HK-2 (cell line): ENCODE measurements at regions not wholly inside any gene's neighbourhood (a gene's known extent, or its start where the extent isn't known, plus 50 kb on each side); places are given as distances from the start of the nearest gene placed in this dataset.
"Not testable (repeated sequence)": the region's sequence is repeated elsewhere in the genome, so short reads cannot be mapped to it uniquely, and the experiment has no call there.

Experiments
- DNase-seq: peaks from one replicate; pipeline ENCODE4 v3.0.0-alpha.2; 2018; ENCODE audit not compliant: unreplicated experiment

- DNase-seq: not testable (repeated sequence)
Observed at GRCh38 chr12:14032191-14032590, 50.8 kb upstream of the GRIN2B start.

GRCh38 chr12:14043776-14044175 lies 62.4 kb upstream of the GRIN2B start:
- no peak for DNase-seq

DNA sequence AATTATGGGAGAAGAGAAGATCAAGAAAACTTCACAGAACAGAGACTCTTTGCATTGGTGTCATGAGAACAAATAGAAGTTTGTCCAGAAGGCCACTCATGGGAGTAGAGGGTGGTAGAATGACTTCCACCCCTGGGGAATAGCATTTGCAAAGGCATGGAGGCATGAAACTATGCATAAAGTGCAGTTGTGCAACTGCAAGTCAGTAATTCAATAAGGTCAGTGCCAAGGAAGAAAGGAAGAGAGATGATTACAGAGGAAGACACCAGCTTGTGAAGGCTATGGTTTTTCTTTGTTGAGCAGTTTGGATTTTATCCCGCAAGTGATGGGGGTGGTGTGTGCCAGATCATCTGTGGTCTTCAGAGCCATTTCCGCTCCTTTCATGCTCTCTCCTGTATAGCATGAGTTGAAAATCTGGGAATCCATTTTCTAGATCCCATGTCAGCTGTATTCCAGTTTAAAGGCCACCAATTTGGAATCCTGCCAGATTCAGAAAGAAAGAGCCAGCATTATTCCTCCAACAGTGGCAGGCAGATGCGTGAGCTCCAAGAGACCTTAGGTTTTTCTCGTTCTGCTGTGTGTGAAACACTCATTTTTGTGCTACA lies 67.6 kb upstream of the GRIN2B start:
- no peak for DNase-seq

DNA sequence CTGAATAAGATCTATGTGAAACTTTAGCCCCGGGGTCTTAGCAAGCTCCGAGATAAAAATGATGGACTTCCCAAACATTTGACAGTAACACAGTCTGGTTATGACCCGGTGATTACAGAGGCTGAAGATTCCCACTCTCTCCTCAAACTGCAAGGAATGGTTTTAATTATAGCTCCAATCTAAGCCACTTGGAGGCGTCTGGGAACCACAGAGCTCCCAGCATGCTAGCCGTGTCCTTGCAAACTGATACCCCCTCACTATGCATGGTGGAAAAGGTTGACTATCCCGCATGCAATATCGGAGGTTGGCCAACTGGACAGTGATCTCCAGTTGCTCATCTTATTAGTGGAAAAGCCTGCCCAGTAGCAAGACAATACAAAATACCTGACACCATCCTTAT lies 76.5 kb upstream of the GRIN2B start:
- DNase-seq: no peak

DNA sequence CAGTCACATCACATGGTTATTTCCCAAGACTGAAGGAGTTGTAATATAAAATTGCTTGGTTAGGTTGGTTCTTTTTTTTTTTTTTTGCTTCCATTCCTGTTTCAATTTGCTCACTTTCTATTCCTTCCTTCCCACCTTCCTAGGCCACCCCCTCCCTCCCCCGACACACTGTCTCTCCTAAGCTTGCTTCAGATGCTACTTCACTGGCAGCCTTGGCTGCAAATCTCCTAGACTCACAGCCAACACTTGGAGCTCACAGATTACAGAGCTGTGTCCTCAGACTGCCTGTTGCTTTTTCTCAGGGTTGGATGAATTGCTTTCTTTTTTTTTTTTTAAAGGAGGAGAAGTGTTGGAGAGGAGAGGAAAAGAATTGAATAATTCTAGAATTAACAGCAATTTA lies 77.3 kb upstream of the GRIN2B start:
- no peak for DNase-seq

DNA sequence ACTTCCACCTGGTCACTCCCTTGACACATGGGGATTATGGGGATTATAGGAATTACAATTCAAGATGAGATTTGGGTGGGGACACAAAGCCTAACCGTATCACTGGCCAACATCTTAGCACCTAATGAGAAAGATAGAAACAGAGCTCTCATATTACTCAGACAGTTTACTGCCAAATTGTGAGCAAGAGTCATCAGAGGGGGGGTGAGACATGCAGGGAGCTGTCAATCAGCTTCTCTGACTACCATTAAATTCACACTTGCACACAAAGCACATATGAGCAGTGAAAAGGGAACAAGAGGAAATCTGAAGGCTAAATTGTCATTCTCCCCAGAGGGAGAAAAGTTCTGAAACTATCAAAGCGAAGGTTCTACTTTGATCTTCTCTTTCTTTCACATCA lies 78.1 kb upstream of the GRIN2B start:
- no peak for DNase-seq

DNA sequence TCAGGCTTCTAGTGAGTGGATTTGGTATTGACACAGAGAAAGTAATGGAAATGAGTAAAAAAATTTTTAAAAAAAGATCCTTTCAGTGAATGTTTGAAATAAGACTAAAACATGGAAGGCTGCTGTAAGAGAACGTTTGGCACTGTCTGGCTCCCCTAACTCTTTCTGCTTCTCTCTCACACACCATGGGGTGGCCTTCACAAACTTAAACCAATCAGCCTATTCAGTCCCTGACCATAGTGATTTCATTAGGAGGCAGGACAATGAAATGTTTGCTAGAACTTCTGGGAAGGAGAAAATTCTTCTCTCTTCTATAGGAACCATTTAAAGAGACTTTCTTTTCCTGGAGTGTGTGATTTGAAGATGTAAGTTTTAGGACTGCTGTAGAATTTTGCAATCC lies 84.2 kb upstream of the GRIN2B start:
- no peak for DNase-seq

DNA sequence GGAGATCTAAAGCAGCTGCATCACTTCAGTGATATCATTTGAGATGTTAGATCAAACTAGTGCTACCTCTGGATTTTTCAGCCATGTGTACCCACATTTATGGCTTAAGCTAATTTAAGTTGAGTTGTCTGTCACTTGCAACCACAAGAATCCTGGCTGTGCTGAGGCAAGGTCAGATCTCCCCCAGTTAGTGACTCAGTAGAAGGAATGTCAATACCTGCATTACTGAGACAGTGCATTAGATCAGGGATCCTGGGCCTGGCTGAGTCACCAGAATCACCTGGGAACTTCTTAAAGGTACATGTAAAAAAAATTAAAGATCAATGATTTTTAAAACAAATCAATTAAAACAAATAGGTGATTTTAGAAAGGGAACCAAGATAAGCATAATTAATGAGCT lies 84.6 kb upstream of the GRIN2B start:
- DNase-seq: no peak

GRCh38 chr12:14068961-14069360 lies 87.6 kb upstream of the GRIN2B start:
- no peak for DNase-seq

- no peak for DNase-seq
Observed at GRCh38 chr12:14071833-14072232, 90.4 kb upstream of the GRIN2B start.

DNA sequence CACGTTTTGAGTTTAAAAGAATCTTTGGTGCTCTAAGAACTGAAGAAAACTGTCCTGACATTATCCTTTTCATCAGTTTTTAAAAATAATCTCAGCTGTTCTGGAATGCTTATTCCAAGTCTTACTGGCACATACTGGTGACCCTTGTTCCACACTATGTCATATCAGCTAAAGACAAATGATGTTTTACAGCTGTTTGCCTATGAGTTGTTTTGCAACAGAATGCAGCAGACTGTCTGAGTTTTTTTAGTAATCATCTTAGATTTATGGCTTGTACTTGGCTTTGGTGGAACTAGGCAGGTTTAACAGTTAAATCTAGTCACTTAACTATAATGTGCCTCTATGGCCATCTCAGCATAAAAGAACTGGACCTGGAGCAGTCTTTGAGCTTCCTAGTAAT lies 91.6 kb upstream of the GRIN2B start:
- DNase-seq: no peak

DNA sequence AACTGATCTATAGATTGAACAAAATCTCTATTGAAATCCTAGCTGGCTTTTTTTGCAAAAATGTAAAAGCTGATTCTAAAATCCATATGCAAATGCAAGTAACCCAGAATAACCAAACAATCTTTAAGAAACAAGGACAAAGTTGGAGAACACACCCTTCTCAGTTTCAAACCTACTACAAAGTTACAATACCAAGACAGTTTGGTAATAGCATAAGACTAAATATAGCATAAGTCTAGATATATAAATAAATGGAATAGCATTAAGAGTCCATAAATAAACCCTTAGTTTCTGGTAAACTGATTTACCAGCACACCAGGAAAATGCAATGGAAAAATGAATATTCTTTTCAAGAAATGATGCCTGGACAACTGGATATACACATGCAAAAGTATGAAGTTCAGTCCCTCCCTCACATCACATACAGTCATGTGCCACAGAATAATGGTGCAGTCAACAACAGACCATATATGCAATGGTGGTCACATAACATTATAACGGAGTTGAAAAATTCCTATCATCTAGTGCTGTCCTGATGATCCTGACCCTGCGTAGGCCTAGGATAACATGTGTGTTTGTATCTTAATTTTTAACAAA lies 94.5 kb upstream of the GRIN2B start:
- DNase-seq: no peak

DNA sequence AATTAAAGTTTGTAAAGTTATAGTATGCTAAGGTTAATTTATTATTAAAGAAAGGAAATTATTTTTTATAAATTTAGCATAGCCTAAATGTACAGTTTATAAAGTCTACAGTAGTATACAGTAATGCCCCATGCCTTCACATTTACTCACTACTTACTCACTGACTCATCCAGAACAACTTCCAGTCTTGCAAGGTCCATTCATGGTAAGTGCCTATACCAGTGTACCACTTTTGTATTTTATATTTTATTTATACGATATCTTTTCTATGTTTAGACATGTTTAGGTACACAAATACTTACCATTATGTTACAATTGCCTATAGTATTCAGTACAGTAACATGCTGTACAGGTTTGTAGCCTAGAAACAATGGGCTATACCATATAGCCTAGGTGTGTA lies 95.1 kb upstream of the GRIN2B start:
- no peak for DNase-seq

DNA sequence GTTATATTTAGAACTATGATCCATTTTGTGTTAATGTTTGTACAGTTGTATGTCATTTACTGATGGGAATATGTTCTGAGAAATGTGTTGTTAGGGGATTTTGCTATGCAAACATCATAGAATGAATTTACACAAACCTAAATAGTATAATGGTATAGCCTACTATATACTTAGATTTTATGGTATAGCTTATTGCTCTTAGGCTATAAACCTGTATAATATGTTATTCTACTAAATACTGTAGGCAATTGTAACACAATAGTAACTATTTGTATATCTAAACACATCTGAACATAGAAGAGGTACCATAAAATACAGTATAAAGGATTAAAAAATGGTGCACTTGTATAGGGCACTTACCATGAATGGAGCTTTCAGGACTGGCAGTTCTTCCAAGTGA lies 105.4 kb upstream of the GRIN2B start:
- no peak for DNase-seq

GRCh38 chr12:14099994-14100393 lies 118.6 kb upstream of the GRIN2B start:
- no peak for DNase-seq

DNA sequence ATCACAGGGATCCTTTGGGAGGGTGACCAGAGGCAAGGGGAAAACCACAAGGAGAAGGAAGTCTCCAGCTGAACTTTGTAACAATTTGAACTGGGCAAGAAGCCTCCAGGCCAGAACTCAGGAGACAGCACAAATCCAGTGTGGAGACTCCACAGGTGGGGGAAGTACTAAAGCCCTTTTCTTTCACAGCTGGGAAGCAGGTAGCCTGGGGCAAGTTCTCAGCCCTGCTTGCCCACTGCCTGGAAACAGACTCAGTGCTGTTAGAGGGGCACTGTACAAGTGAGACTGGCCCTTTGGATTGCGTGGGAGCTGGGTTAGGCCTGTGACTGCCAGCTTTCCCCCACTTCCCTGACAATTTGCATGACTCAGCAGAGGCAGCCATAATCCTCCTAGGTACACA lies 120.2 kb upstream of the GRIN2B start:
- DNase-seq: not testable (repeated sequence)

DNA sequence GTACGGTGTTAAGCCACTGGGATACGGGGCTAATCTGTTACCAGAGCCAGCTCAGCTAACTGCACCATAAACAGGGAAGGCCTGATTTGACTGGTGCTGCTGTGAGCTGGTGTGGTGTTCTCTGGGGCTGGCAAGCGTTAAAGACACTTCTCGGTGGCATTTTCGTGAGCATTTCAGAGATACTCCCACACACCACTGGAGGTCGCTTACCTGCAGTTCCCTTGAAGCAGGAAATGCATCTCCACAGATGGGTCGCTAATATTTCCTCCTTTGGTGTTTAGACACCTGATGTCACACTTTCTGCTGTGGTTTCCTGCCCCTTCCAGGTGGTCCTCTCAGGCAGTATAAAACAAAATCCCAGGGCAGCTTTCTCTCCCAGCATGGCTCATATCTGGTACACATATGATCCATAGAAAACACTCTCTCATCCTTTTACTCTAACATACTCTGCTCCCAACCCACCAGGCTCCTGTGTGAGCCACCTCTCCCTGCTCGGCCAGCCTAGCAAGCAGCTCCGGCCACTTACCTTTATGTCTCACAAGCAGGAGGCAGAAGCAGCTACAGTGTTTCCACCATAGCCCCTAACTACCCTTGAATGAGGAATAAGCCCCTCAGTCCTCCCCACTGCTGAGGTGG lies 129.9 kb upstream of the GRIN2B start:
- DNase-seq: no peak

DNA sequence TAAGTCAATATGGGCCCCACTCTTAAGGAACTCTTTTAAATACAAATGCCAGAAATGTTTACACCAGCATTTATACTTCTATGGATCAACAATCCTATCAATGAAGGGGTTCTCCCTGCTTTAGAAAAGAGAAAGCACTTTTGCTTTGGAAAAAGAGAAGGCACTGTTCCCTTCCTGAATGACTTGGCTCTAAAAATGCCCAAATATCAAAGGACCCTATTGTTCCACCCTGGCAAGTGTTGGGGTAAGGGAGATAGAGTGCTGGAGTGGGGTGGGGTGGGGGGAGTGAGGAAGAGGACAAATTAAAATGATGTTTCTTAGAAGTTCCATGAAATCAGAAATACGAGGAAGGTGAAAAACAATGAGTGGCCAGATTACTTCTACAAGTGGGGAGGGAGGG lies 131.6 kb upstream of the GRIN2B start:
- DNase-seq: no peak

DNA sequence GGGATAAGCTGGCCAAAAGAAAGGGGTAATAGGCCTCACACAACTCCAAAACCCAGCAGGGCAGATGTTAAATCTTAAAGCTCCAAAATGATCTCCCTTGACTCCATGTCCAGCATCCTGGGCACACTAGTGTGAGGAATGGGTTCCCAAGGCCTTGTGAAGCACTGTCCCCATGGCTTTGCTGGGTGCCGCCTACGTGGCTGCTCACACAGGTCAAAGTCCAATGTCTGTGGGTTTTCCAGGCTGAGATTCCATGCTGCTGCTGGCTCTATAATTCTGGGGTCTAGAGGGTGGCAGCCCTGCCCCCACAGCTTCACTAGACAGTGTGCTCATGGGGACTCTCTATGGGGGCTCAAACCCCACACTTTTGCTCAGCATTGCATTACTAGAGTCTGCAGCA lies 145.3 kb upstream of the GRIN2B start:
- no peak for DNase-seq

DNA sequence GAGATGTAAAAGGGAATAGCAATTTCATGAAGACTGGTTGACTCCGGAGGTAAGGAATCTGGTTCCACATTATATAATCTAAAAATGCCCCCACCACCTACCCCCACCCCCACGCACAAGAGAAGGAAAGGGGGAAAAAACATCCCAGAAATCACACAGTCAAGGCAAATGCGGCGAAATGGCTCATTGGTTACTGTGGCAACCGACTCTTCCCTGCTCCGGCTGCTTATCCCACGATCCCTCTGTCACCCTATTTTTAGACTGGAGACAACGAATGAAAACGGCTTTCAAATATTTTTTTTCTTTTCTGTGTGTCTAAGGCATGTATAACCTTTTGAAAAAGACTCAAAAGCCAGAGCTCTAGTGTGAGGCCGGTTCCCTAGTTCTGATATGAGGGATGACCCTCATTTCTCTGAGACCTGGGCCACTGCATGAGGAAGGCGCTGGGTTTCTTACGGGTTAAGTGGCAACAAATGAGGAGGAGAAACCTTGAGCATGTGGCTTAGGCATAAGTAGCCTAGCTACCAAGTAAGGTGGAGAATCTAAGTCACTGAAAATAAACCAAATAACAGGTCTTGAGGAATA lies 148.3 kb upstream of the GRIN2B start:
- DNase-seq: no peak

DNA sequence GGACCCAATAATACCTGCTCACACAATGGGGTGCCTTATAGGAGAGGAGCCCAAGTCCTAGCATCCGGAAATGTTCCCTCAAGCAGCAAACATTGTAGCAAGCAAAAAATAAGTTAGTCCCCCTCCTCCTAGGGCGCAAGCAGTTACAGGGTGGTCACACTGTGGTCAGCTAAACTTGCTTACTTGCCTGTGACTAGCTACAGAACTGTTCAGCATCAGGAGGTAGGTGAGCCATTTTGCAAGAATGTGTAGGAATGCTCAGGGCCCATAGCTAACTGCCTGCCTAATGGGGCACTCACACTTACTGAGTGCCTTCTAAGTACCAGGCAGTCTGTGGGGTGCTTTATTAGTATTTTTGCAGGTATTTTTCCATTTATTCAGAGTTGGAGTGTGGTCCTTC lies 154.6 kb upstream of the GRIN2B start:
- DNase-seq: no peak

DNA sequence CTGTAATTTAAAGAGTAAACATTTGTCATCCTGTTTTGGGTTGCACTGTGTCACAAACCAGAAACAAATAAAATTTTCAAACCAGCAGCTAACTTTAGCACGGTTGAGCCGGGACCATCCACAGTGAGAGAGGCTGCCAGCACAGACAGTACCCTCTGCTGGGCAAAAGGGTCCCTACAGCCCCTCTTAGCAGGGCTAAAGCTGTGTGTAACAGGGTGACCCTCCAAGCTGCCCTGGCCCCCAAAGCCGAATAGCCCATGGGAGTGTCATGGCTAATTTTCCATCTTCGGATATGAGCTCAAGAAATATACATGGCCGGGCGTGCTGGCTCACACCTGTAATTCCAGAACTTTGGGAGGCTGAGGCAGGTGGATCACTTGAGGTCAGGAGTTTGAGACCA lies 157.1 kb upstream of the GRIN2B start:
- DNase-seq: no peak

DNA sequence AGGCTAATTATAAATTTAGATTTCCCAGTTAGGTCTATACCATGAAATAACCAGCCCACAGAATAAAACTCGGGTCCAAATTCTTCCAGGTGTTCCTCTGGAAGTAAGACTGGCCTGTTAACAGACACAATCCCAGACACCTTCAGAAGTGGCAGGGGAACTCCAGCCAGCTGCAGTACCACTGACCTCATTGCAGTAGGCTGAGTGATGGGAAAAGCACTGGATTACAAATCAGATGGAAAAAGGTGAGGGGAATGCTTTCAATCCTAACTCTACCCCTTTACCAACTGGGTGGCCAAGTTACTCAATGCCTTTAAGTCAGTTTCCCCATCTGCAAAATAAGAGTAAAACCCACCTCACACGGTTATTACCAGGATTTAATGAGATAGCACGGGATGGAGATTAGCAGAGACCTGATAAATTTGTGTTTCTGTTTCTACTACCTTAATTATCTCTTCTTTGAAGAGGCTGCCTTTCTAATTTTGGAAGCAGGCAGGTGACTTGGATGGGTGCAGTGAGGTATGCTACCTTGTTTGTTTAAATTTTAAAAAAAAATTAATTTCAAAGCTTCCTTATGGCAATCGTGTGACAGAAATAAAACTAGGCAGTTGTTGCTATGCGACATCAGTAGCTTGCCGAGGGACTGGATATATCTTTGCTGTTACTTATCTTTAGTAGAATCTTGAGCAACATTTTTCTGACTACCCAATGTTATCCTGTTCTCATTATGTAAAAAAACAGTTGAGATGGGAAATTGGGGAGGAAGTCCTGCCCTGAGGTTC lies 167.3 kb upstream of the GRIN2B start:
- DNase-seq: no peak
